ENCODE measurements at regions not wholly inside any gene's neighbourhood (a gene's known extent, or its start where the extent isn't known, plus 50 kb on each side); places are given as distances from the start of the nearest gene placed in this dataset.

- no peak for DNase-seq (ENCODE audit: low read depth in 2 of 2)
Measured at GRCh38 chr12:128180166-128180565, 86.8 kb upstream of the TMEM132C start.

- DNase-seq (ENCODE audit: low read depth in 2 of 2) = no peak
Measured at GRCh38 chr12:128190052-128190451, 76.9 kb upstream of the TMEM132C start.

- no peak for DNase-seq (ENCODE audit: low read depth in 2 of 2)
Measured at GRCh38 chr12:128190614-128191013, 76.4 kb upstream of the TMEM132C start.

GRCh38 chr12:128191380-128191779, 75.6 kb upstream of the TMEM132C start:
- DNase-seq (ENCODE audit: low read depth in 2 of 2) = no peak

GRCh38 chr12:128204711-128205110, 62.3 kb upstream of the TMEM132C start:
- no peak for DNase-seq (ENCODE audit: low read depth in 2 of 2)

- DNase-seq (ENCODE audit: low read depth in 2 of 2) = no peak
Measured at GRCh38 chr12:128205145-128205544, 61.8 kb upstream of the TMEM132C start.

GRCh38 chr12:128205758-128206157, 61.2 kb upstream of the TMEM132C start:
- no peak for DNase-seq (ENCODE audit: low read depth in 2 of 2)
